ENCODE measurements at regions not wholly inside any gene's neighbourhood (a gene's known extent, or its start where the extent isn't known, plus 50 kb on each side); places are given as distances from the start of the nearest gene placed in this dataset.

- no peak for DNase-seq
Measured at GRCh38 chr10:61356354-61356753, 96.8 kb downstream of the TMEM26 start.

- DNase-seq, result no peak
Measured at GRCh38 chr10:61355211-61355610, 98.0 kb downstream of the TMEM26 start.

DNA sequence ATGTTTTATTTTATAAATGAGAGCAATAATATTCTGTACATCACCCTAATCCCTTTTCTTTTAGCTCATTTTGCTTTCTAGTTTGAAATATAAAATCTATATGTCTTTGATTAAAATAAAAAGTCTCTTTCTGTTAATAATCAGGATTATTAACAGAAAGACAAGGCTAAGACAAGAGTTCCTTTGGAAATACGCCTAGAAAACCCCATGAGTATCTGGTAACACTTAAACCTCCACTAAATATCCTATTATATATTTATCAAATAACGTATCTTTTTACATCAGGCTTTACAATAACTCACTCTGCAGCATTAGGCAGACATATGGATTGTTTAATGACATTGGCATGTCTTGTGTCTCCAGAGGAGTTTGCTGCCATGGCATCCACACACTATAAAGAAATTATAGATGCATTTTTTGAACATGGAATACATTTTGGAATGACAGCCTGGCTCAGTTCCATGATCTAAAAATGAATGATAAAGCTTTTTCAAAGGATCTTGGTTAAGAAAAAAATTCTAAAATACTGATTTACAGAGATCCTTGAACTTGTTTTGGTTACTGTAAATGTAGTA is 98.7 kb downstream of the TMEM26 start:
- DNase-seq, result no peak

DNA sequence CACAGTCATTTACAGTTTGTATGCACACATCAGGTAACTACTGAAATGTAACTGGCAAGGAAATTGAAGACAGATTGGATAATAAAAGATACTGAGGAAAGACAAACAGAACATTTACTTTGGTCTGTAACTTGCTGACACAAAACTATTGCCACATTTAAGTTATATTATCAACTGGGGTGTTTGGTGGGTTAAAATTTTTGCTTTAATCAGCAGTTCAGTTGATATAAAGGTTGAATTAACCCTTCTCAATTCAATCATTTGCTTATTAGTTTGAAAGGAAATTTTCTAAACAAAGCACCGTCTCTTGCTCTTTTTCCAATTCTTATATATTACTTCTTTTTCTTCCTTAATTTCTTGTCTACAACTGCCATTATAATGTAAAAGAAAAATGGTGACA is 102.4 kb downstream of the TMEM26 start:
- no peak for DNase-seq

GRCh38 chr10:61350068-61350467 is 103.1 kb downstream of the TMEM26 start:
- no peak for DNase-seq

- no peak for DNase-seq
Measured at GRCh38 chr10:61346796-61347413, 106.3 kb downstream of the TMEM26 start.

GRCh38 chr10:61343796-61344195 is 109.4 kb downstream of the TMEM26 start:
- no peak for DNase-seq

DNA sequence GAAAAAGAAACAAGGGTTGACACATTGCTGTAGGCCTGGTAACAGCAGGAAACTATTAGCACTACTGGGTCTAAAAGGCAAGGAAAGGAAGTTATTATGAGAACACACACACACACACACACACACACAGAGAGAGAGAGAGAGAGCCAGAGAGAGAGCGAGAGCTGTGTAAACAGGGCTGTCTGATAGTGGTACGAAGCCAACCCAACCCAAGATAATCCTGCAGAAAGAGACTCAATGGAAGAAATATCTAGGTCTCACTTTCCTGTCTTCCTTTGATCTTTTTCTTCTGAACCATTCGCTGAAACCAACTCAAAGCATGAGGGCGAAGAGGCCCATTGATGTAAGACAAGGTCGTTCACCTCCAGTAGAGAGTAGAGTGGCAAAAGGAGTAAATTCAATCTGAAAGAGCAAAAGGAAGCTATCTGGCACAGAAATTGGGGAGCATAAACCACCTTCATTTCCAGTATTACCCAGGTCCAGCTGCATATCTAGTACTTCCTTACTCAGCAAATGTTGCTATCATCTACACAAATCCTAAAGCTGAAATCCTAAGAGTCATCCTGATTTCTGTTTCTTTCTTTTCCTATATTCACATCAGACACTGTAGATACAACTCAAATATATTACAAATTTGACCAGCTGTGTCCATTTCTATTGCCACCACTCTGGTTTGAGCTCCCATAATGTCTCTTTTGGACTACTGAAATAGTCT is 110.2 kb downstream of the TMEM26 start:
- DNase-seq, result peak; percentile 6

DNA sequence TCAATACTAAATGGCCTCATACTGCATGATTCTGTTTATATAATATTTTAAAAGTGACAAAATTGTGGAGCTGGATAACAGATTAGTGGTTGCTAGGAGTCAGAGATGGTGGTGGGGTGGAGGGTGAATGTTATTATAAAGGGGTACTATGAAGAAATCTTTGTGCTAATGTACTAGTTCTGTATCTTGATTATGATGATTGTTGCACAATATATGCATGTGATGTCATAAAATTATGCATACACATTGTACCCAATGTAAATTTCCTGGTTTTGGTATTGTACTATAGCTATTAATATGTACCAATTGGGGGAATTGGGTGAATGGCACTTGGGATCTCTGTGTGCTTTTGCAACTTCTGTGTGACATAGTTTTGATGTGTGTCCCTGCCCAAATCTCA is 112.2 kb downstream of the TMEM26 start:
- DNase-seq, result no peak

GRCh38 chr10:61338146-61338545 is 115.0 kb downstream of the TMEM26 start:
- no peak for DNase-seq

DNA sequence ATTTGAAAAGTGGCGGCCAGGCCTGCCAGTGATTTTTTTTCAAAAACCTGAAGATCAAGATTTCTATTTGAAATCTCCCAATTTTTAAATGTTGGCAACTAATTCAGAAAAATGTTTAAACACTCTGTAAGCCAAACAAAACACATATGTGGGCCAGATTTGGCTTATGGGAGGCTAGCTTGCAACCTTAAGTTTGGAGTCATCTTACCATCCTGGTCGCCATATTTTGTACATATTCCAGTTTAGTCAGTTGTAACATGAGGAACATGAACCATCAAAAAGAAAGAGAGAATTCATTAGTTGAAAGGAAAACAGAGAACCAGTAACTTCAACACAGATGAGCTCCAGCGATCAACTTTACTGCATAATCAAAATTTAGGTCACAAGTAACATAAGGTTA is 115.4 kb downstream of the TMEM26 start:
- no peak for DNase-seq

DNA sequence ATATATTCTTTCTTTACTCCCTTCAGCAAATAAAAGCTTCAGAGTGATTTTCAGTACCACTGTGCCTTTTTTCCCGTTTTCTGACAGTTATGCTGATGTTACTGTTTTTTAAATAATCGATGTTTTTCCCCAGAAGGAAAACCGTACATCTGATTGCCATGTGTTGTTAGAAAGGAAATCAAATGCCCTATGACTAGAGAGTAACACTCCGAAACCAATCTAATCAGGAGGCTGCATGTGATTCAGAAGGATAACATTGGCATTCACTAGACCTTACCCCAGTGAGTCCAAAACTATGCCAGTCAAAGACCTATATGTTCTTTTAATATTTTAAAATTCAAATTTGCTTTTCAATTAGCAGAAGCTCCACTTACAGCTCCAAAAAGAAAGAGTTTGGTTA is 116.3 kb downstream of the TMEM26 start:
- DNase-seq, result no peak

- no peak for DNase-seq
Measured at GRCh38 chr10:61335359-61335758, 117.8 kb downstream of the TMEM26 start.

GRCh38 chr10:61332581-61332980 is 120.6 kb downstream of the TMEM26 start:
- no peak for DNase-seq

DNA sequence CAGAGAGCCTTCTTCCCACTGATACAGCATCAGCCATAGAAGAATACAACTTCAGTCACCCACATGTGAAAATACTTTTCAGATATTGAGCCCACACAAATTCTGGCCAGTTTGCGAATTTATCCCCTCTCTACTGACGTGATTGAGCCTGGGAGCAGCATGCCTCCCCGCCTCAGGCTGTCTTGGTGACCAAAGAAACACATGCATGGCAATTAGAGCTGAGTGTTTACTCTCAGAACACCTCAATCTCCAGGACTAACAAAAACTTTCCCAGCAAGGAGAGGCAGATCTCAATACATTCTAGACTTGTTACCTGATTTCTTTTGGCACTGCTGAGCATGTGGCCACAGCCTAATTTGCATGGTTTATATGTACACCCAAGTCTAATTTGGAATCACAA is 122.5 kb downstream of the TMEM26 start:
- no peak for DNase-seq

- DNase-seq, result no peak
Measured at GRCh38 chr10:61329854-61330253, 123.3 kb downstream of the TMEM26 start.

GRCh38 chr10:61325223-61325960 is 127.8 kb downstream of the TMEM26 start:
- no peak for DNase-seq

- DNase-seq, result no peak
Measured at GRCh38 chr10:61323726-61324125, 129.5 kb downstream of the TMEM26 start.

DNA sequence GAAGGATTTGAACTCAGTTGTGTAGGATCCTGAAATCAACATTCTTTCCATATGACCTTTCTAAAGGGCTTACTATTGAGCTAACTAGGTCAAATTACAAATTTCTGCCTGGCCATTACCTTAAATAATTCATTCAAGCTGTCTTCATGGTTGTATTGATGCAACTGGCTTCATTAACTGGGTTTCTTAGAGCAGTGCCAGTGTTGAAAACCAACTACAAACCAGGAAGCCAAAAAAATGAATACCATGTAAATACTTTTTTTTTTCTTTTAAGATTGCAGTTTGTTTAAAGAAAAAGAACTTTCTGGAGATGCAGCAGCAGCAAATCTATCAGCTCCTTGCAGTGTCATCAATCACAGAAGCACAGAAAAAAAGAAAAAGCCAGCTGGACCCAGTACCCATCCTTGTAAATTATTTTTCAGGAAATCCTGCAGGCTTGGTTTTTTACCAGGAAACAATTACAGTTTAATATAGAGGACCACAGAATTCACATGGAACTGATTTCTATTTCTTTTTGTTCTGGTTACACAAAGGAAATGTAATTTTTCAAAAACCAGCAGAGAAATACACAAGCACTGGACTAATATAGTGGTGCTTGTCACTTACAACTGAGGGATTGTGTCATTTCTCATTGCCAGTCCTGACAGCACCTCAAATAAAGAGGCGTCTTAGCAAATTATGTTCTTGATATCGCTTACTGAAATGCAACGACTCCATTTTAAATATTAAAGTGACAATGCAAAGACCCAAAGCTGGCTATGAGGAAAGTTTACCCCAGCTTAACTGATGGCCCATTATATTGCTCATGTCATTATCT is 131.9 kb downstream of the TMEM26 start:
- no peak for DNase-seq

DNA sequence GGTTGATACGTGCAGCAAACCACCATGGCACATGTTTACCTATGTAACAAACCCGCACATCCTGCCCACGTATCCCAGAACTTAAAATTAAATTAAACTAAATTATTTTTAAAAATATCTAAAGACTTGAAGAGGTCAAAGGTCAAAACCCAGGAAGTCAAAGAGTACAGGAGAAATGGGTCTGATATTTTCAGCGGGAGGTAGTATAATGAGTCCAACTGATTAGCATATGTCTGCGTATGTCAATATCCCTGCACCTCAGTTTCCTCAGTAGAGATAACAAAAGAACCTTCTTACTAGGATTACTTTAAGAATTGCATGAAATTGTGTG is 133.0 kb downstream of the TMEM26 start:
- no peak for DNase-seq

GRCh38 chr10:61319386-61320256 is 133.6 kb downstream of the TMEM26 start:
- DNase-seq, result no peak

- no peak for DNase-seq
Measured at GRCh38 chr10:61318429-61318828, 134.8 kb downstream of the TMEM26 start.
